GM18502 (cell line): ENCODE measurements at regions not wholly inside any gene's neighbourhood (a gene's known extent, or its start where the extent isn't known, plus 50 kb on each side); places are given as distances from the start of the nearest gene placed in this dataset.

Source experiments
- ATAC-seq: cut with Tn5 transposase; IDR thresholded peaks from one replicate; pipeline ENCODE4 v1.9.1; 2021; ENCODE audit warnings: mild to moderate bottlenecking; ENCODE audit not compliant: unreplicated experiment, poor library complexity

DNA sequence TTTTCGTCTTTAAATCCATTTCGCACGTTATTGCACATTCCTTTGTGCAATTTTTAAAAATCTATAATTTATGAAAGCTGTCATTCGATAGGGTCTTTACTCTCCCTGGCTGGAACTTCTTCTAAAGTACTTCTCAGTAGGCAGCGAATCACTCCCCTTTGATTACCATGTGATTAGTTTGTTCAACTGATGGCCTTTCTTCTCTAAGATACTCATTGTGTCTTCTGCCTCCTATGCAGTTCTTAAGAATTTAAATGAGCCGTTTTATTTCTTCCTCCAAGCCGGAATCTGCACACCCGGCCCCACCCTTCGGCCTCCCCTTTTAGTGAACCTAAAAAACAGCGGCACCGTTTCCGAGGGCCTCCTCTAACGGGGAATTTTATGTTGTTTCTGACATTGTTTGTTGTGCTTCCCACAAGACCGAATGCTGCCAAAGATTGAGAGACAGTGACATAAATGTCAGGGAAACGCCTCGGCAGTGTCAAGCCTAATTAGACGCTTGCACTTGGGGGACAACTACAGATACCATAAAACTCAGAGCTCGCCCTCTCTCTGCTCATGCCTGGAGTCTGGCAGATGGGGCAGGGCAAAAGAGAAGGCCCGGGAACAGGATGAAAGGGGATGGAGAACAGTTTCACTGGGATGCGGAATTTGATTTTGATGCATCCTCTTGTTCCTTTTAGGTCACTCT is 255.3 kb downstream of the BCL11A start:
- no peak for ATAC-seq

DNA sequence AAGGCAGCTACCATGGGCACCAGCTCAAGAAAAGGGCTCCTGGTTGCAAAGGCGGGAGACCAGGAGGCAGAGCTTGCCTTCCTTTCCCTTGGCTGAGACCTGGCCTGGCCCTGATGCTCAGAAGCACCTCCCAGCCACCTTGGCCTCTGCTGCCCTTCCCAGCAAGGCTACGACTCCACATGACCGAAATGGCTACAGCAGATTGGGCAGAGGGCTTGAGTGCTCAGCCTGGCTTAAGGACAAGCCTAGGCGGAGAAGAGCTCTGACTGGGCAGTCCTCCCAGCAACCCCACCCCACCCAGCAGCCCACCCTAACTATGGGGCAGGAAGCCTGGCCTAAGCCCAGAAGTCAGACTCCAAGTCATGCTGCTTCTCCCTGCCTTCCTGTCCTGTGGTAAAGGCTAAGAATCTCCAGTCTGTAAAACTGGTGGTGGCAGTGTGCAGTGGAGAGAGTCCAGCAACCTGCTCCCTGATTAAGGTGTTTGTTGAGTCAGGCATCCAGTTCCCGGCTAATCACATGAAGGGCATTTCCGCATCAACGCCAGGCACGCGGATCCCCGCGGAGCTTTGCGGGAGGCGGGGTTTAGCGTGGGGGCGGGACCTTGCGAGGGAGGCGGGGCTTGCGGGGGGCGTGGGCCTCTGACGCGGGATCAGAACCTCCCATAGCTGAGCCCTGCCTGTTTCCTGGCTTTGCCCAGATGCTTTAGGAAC is 256.0 kb downstream of the BCL11A start:
- ATAC-seq: no peak

DNA sequence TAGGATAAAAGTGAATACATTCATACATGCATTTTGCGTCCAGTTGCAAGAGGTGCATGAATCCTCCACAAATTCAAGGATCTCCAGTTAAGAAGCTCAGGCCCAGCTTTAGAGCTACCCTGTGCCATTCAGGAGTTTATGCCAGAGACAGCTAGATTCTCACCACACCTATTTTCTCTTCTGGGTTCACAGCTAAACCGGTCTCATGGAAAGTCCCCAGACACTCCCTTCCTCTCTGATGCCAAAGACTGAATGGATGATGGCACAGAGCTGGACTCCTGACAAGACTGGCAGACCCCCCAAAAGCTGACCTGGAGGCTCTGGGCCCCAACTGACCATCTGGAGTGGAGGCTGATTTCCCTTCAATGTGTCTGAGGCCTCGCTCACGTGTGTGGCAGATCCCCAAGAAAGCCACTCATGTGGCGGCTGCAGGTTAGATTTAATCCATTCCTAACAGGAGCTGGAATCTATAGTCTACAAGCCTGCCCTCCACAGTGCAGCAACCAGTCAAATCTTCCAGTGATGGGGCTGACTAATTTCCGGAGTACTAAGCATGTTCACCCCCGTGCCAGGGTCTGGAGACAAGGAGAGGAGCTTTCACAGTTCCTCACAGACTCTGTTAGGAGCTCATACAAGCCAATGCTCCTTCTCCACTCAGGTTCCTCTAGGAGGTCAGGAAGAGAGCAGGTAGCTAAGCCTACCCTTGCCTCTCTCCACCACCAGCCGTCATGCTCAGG is 257.1 kb downstream of the BCL11A start:
- peak; percentile 46 for ATAC-seq

DNA sequence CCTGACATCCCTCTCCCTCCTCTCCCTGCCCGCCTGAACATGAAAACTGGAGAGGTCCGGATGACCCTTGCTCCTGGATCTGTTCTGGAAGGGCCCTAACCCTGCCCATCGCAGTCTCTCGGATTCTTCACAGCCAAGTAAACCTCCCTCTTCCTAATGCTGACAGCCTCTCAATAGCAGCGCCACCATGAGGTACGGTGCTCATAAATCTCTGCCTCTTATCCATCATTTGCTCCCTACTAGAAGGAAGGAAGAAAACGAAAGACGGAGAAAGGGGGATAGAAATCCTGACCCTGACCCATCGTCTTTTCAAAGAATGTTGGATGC is 257.9 kb downstream of the BCL11A start:
- ATAC-seq: no peak

DNA sequence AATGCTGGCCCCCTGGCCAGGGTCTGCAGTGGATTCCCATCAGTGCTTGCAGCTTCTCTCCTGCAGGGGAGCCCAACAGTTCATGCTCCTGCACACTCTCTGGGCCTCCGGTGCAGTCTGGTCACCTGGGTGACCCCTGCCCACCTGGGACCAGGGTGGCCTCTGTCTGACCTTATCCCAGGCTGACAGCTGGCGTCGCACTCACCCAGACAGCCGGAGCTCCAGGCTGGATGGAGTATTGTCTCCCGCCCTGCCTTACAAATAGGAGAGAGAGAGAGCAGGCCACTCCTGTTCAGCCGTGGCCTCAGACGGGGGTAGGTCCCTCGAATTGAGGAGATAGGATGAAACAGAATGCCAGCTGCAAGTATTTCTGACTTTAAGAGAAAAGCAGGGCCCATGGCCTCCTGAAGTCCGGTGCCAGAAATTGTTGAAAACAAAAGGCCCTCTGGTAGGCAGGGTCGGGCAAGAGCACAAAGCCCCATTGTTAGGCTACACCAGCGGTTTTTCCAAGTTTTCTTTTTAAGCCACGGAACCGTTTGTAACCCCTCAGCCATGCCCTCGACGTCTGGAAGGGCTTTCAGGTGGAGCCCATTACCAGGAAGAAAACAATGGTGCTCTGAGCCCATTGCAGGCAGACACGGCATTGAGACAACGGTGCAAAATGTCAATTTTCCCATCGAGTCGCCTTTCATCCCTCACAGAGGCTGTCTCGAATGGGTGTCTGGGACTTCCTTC is 258.4 kb downstream of the BCL11A start:
- no peak for ATAC-seq

DNA sequence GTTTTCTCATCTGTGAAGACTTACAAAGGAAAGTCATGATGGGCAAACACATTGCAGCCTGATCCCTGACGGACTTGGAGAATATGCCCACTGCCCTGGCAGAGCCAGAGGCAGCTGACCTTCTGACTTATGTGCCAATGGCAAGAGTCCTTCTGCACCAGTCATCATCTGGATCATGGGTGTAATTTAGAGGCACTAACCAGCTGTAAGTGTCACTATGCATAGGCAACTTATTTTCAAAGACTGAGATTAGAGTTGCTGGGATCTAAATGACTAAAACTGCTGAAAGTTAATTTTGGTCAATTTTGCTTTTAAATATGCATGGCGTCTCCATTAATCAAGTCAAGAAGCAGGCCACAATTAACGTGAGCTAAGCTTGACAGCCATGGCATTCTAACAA is 261.2 kb downstream of the BCL11A start:
- ATAC-seq: peak; percentile 67

DNA sequence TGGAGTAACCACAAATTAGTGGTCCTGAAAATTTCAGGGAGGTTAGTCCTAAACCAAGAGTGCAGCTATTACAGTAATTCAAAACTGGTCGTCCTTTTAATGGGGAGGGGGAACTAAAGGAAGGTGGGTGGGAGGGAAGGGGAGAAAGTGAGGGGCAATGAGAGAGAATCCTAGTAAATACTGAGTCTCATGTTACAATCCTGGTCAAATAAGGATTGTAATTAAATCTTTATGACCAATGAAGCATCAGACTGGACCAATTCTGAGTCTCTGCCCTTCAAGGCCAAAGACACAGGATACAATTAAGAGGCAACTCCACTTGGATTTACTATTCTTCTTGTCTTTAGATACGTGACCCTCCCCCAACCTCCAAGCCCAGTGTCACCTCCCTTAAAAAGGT is 262.9 kb downstream of the BCL11A start:
- no peak for ATAC-seq

DNA sequence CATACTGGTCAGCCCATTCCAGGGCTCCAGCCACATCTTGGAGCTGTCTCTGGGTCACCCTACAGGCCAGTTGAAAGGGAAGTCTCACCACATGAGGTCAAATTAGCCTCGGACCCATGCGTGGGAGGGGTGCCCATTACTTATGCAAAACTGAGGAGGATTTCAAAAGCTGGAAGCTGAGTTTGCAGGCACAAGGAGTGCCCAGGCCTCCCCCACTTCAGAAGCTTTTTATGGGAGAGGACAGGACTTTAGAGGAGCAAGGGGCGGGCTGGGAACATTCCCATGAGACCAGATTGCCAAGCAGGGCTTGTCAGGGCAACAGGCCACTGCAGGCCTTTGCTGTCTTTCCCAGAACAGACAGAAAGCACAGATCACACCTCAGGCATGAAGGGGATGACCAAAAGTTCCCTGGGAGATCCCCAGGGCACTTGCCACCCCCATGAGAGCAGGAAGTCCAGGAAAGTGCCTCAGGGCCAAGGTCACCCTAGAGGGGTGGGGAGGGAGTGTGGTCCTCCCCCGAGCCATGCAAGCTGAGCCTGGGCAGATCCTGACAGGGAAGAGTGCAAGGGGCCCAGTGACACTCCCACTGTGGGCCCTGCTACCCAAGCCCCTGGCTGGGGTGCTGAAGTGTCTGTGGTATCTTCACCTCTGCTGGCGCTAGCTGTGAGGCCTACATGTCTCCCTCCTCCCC is 267.7 kb downstream of the BCL11A start:
- ATAC-seq: no peak

DNA sequence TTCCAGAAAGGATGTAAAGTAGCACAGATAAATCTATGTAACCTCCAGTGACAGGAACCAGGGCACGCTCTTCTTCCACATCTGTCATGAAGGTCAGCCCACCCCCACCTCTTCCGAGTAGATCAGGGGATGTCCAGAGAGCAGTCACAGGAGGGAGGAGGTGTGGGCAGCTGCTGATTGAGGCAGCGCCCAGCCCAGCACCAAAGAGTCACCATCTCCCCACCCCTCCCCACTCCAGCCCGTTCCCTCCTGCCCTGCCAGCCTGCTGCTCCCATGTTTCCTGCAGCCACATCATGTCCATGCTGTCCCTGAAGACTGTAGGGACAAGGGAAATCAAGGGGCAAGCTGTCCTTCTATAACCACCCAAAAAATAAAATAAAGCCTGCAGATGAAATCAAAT is 269.8 kb downstream of the BCL11A start:
- no peak for ATAC-seq

DNA sequence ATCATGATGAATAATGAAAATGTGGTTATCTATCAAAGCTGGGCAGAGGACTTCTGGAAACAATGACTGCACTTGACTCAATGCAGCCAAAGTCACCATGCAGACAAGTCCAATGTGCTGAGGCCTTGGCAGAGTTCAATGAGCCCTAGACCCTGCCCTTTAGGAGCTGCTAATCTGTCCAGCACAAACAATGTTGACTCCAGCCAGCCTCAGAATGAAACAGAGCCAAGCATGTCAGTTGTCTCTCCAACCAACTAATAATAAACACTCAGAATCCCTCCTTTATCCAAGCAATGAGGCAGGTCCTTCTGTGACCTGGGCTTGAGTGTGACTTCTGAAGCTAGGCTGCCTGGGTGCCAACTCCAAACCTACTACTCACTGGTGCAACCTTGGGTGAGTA is 270.6 kb downstream of the BCL11A start:
- ATAC-seq: no peak

DNA sequence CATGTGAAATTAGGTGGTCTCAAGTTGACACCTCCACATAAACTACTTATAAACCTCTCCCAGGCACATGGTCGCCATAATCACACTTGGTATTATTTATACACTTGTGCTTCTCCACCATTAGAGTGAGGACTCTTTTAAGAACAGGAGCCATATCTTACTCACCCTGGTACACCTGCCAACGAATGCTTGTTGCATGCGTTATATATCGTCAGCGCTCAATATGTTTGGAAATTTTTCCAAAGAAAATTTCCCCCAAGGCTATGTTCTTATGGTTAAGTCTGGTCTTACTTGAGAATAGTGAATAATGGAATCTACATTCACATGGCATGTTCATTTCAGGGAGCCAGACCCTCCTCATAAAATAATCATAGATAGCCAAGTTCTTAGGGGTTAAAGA is 271.7 kb downstream of the BCL11A start:
- no peak for ATAC-seq

DNA sequence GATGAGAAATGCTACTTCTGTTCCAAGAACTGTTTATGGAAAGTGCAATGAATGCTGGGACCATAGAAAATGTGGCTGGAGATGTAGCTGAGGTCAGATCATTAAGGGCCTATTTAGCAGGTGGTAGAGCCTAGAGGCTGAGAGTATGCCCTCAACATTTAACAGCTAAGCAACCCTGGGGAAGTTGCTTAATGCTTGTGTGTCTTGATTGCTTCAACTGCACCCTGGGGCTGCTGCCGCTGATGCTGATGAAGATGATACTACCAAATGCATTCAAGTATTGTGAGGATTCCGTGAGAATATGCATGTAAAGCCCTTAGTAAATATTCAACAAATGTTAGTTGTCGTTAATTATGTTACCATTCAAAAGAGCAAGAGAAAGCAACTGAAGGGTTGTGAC is 273.2 kb downstream of the BCL11A start:
- no peak for ATAC-seq

DNA sequence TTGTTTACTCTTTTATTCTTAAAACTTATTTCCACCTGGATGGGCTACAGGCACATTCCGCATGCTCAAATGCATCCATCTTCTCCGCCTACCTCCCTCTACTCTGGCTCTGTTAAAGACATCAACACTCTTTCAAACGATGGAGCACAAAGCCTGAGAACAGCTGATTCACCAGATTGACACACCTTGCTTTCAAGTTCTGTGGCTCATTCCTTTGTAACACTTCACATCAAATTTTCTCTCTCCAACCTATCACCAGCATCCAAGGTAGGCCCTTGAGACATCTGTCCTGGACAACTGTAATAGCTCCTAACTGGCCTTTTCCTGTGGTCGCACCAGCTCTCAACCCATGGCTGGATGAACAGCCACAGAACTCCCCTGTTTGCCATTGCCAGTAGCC is 274.5 kb downstream of the BCL11A start:
- ATAC-seq: no peak

DNA sequence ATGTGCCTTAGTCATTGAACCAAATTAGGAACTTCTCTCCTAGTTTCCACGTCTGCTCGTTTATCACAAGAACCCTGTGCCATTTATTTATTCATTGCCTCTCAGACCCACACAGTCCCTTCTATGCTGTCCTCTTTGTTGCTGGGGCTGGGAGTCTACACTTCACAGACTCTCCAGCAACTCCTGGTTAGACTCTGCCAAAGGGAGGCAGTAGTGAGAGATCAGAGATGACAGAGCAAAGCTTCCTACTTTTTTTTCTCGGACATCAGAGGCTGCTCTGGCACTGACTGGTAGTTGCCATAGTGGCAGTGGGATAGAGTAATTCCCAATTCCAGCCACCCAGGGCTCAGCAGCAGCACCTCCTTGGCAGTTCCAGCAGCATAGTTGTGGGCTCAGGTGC is 277.5 kb downstream of the BCL11A start:
- ATAC-seq: no peak

DNA sequence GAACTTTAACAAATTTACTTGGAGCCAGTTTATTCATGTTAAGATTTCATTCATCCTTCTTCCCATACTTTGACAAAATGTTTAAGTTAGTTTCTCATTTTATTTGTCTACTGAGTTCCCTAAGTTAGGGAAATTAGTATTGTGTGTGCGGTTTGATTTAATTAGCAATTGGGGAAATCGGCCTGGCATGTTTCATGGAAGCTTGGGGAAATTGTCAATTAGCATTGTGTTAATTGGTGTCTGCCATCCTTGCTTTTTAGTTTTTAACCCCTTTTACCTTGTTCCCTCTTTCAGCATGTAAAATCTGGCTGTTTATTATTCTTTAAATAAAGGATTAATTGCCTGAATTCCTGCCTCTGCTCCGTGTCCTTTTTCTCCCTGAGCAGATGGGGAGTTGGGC is 279.6 kb downstream of the BCL11A start:
- ATAC-seq: no peak

DNA sequence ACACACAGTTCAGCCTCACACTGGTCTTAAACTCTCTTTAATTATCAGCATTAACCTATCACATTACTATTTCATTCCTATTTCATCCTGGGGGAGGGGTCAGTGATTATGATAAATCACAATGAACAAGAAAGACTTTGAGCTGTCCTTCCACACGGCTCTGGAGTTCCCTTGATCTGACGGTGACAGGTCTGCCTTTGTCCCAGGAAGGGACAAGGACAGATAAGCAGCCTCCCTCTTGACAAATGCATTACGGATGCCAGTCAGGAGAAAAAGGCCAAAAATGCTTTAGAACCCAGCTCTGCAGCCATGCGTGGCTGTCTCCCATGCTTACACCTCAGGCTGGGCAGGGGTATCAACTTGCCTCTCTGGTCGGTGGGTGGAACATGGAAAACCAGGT is 281.7 kb downstream of the BCL11A start:
- ATAC-seq: no peak

DNA sequence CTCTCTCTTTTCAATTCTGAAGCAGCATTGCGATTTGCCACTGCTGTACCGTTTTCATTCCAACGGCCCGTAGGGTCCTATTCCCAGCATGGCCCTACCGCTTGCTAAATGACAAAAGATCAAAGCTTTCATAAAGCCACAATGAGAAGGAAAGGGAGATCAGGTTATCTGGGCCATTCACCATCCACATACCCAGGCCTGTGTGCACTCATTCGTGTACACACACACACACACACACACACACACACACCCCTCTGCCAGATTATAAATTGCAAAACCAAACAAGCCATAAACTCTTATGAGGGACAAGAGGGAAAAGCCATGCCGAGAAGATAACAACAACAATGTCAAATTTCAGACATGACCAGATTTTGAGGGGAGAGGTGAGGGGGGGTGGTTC is 282.3 kb downstream of the BCL11A start:
- ATAC-seq: no peak

DNA sequence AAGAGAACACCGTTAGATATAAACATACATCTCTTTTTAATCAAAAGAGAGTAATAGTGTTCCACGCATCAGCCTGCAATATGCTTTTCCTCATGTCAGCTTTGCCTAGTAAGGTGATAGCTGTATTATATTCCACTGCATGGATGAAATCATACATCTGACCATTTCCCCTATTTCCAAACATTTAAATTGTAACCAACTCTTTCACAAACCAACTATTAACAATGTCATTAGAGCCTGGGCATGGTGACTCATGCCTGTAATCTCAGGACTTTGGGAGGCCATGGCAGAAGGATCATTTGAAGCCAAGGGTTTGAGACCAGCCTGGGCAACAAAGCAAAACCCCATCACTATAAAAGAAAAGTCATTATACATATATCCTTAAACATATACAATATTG is 284.8 kb downstream of the BCL11A start:
- no peak for ATAC-seq

DNA sequence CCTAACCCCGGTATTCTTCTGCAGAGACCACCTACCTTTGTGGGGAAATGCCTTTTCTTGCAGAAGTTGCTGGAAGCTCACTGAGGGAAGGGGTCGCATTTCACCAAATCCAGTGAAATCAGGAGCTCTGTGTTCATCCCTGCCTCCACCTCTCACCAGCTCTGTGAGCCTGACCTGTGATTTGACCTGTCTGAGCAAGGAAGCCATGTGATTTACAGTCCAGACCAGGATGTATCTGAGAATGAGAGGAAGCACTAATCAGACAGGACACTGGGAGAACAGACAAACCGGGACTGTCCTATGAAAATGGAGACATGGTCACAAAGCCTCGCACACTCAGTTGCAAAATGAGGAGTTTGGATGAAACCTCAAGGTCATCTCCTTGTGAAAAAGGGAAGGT is 285.4 kb downstream of the BCL11A start:
- no peak for ATAC-seq

DNA sequence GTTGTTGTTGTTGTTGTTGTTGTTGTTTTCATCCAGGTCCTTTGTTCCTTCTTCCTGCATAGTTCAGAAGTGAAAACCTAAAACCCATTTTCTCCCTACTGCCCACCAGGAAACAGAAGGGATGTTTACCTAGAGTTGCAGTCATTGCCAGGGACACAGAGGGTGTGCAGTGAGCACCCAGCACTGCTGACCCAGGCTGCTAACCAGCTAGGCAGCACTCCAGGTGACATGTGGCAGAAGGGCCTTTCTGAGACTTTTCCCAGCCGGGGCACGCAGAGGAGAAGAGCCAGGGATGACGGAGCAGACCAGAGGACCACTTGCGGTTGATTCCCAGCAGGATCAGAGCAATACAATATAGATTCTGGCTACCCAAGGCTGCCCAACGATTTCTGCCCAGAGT is 286.3 kb downstream of the BCL11A start:
- ATAC-seq: no peak
